Testis (tissue), 2 donors: ENCODE measurements at regions not wholly inside any gene's neighbourhood (a gene's known extent, or its start where the extent isn't known, plus 50 kb on each side); places are given as distances from the start of the nearest gene placed in this dataset.

Source experiments
- POLR2A ChIP-seq: fragments of 450-650 bp; IDR thresholded peaks from one replicate; pipeline ENCODE4 v1.6.1; 2017; ENCODE audit warnings: antibody characterized with exemption, mild to moderate bottlenecking, moderate library complexity
- TF ChIP-seq, protein P1 (sequence below), 3 experiments: fragments of 450-650 bp in 2 of 3; fragments of 200-600 bp in 1 of 3; sonication (generic) in 1 of 3; IDR thresholded peaks; one replicate each; pipeline ENCODE4 v1.5.1; 2016 to 2019; ENCODE audit warnings: antibody characterized with exemption in 3 of 3, mild to moderate bottlenecking in 2 of 3, moderate library complexity in 1 of 3

DNA sequence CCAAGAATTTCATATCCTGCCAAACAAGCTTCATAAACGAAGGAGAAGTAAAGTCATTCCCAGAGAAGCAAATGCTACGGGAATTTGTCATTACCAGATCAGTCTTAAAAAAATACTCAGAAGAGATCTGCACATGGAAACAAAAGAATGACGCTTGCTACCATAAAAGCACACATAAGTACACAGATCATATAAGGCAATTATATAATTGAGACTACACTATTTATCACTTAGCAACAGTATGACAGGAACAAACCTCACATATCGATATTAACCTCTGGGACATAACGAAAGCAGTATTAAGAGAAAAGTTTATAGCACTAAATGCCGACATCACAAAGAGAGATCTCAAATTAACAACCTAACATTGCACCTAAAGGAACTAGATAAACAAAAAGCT is 67.6 kb upstream of the TMEM200A start:
- TF ChIP-seq, protein P1, sequence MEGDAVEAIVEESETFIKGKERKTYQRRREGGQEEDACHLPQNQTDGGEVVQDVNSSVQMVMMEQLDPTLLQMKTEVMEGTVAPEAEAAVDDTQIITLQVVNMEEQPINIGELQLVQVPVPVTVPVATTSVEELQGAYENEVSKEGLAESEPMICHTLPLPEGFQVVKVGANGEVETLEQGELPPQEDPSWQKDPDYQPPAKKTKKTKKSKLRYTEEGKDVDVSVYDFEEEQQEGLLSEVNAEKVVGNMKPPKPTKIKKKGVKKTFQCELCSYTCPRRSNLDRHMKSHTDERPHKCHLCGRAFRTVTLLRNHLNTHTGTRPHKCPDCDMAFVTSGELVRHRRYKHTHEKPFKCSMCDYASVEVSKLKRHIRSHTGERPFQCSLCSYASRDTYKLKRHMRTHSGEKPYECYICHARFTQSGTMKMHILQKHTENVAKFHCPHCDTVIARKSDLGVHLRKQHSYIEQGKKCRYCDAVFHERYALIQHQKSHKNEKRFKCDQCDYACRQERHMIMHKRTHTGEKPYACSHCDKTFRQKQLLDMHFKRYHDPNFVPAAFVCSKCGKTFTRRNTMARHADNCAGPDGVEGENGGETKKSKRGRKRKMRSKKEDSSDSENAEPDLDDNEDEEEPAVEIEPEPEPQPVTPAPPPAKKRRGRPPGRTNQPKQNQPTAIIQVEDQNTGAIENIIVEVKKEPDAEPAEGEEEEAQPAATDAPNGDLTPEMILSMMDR (IDR thresholded peaks at IDR 0.05): no peak
- TF ChIP-seq POLR2A: no peak
